Naive B cell (primary cell): ENCODE measurements at regions not wholly inside any gene's neighbourhood (a gene's known extent, or its start where the extent isn't known, plus 50 kb on each side); places are given as distances from the start of the nearest gene placed in this dataset.
A peak's percentile ranks its signal among the peaks of the same experiment; 100 is the strongest.

Experiments
- ATAC-seq, 2 donors: fragments of 150-1000 bp; cut with Tn5 transposase; 2 replicates each; pipeline ENCODE4 v1.10.0; 2021; ENCODE audit warnings: low read depth in 2 of 2, mild to moderate bottlenecking in 2 of 2, moderate library complexity in 2 of 2
- DNase-seq: peaks from one replicate; pipeline ENCODE4 v3.0.0; 2022
- H3K27ac Mint-ChIP-seq, 6 donors: one replicate each; pipeline ENCODE4 v1.8.0; 2020 to 2022; ENCODE audit warnings: mild to moderate bottlenecking in 6 of 6, mixed read lengths in 6 of 6, moderate library complexity in 5 of 6, inconsistent platforms in 2 of 6
- H3K27me3 Mint-ChIP-seq, 3 donors: one replicate each; pipeline ENCODE4 v1.8.0; 2021 to 2022; ENCODE audit warnings: mixed read lengths in 3 of 3, mild to moderate bottlenecking in 1 of 3
- H3K36me3 Mint-ChIP-seq, 2 donors: one replicate each; pipeline ENCODE4 v1.8.0; 2020 to 2022; ENCODE audit warnings: mixed read lengths in 2 of 2, inconsistent platforms in 1 of 2, mild to moderate bottlenecking in 1 of 2
- H3K4me1 Mint-ChIP-seq, 3 donors: one replicate each; pipeline ENCODE4 v1.8.0; 2020 to 2022; ENCODE audit warnings: mixed read lengths in 3 of 3, inconsistent platforms in 1 of 3, mild to moderate bottlenecking in 1 of 3, moderate library complexity in 1 of 3
- H3K4me3 Mint-ChIP-seq, 8 donors: one replicate each; pipeline ENCODE4 v1.8.0; 2020 to 2022; ENCODE audit warnings: mild to moderate bottlenecking in 8 of 8, mixed read lengths in 8 of 8, moderate library complexity in 8 of 8, inconsistent platforms in 2 of 8
- H3K9me3 Mint-ChIP-seq, 7 donors: one replicate each; pipeline ENCODE4 v1.8.0; 2020 to 2022; ENCODE audit warnings: mixed read lengths in 7 of 7, mild to moderate bottlenecking in 5 of 7, inconsistent platforms in 2 of 7, moderate library complexity in 1 of 7

GRCh38 chr4:67366311-67366861 is 178.9 kb downstream of the CENPC start:
- Mint-ChIP-seq H3K27ac (no peak overlapping the region), H3K36me3 (peaks cover 0 to 3% of the 10 kb centered on the region in 2 donors)
- no peak for ATAC-seq

GRCh38 chr4:67365661-67366245 is 179.6 kb downstream of the CENPC start:
- no peak overlapping the region for H3K4me3 Mint-ChIP-seq
- H3K36me3 Mint-ChIP-seq = peaks cover 0 to 4% of the 10 kb centered on the region in 2 donors
- no peaks in the 10 kb centered on the region for H3K4me1 Mint-ChIP-seq

More at GRCh38 chr4:67366311-67366861, 178.9 kb downstream of the CENPC start:
- Mint-ChIP-seq H3K4me3 (no peak overlapping the region), H3K27me3 (peaks cover 6 to 18% (median 12%) of the 10 kb centered on the region in 3 donors), H3K4me1 (no peaks in the 10 kb centered on the region), H3K9me3 (peaks cover 1 to 21% (median 8%) of the 10 kb centered on the region in 7 donors)
- DNase-seq = no peak

GRCh38 chr4:67355806-67356205 is 189.5 kb downstream of the CENPC start:
- ATAC-seq (no peak), DNase-seq (no peak)
- Mint-ChIP-seq H3K4me3 (no peak overlapping the region), H3K36me3 (no peaks in the 10 kb centered on the region), H3K27me3 (peaks cover 0 to 6% (median 0%) of the 10 kb centered on the region in 3 donors), H3K4me1 (no peaks in the 10 kb centered on the region), H3K9me3 (peaks cover 0 to 10% (median 1%) of the 10 kb centered on the region in 7 donors), H3K27ac (no peak overlapping the region)

More at GRCh38 chr4:67365661-67366245, 179.6 kb downstream of the CENPC start:
- H3K27me3 Mint-ChIP-seq = peaks cover 6 to 18% (median 12%) of the 10 kb centered on the region in 3 donors
- H3K9me3 Mint-ChIP-seq = peaks cover 3 to 27% (median 12%) of the 10 kb centered on the region in 7 donors
- ATAC-seq = no peak
- H3K27ac Mint-ChIP-seq = no peak overlapping the region
- DNase-seq = no peak

- ATAC-seq (no peak), DNase-seq (no peak)
- Mint-ChIP-seq H3K9me3 (peaks cover 0 to 3% (median 0%) of the 10 kb centered on the region in 7 donors), H3K27ac (no peak overlapping the region), H3K4me1 (no peaks in the 10 kb centered on the region), H3K27me3 (peaks cover 4 to 14% (median 7%) of the 10 kb centered on the region in 3 donors), H3K36me3 (no peaks in the 10 kb centered on the region), H3K4me3 (no peak overlapping the region)
Observed at GRCh38 chr4:67346654-67347053, 198.6 kb downstream of the CENPC start.

- H3K9me3 Mint-ChIP-seq = no peaks in the 10 kb centered on the region
- H3K36me3 Mint-ChIP-seq = no peaks in the 10 kb centered on the region
- DNase-seq (no peak), ATAC-seq (no peak)
- H3K27ac Mint-ChIP-seq = no peak overlapping the region
- H3K4me1 Mint-ChIP-seq = no peaks in the 10 kb centered on the region
- H3K4me3 Mint-ChIP-seq = no peak overlapping the region
- H3K27me3 Mint-ChIP-seq = peaks cover 4 to 14% (median 14%) of the 10 kb centered on the region in 3 donors
Observed at GRCh38 chr4:67344594-67345380, 200.5 kb downstream of the CENPC start.

- Mint-ChIP-seq H3K27ac (no peak overlapping the region), H3K4me1 (no peaks in the 10 kb centered on the region), H3K9me3 (no peaks in the 10 kb centered on the region), H3K4me3 (no peak overlapping the region), H3K36me3 (no peaks in the 10 kb centered on the region), H3K27me3 (peaks cover 4 to 14% (median 14%) of the 10 kb centered on the region in 3 donors)
- no peak for DNase-seq
- ATAC-seq = no peak
Observed at GRCh38 chr4:67343199-67343598, 202.1 kb downstream of the CENPC start.

GRCh38 chr4:67342291-67342690 is 203.0 kb downstream of the CENPC start:
- no peaks in the 10 kb centered on the region for H3K9me3 Mint-ChIP-seq
- no peaks in the 10 kb centered on the region for H3K4me1 Mint-ChIP-seq
- no peak overlapping the region for H3K27ac Mint-ChIP-seq
- ATAC-seq (no peak), DNase-seq (no peak)
- H3K4me3 Mint-ChIP-seq = no peak overlapping the region
- H3K27me3 Mint-ChIP-seq = peaks cover 4 to 14% (median 14%) of the 10 kb centered on the region in 3 donors
- H3K36me3 Mint-ChIP-seq = no peaks in the 10 kb centered on the region

- DNase-seq (no peak), ATAC-seq (no peak)
- no peaks in the 10 kb centered on the region for H3K4me1 Mint-ChIP-seq
- H3K27ac Mint-ChIP-seq = no peak overlapping the region
- peaks cover 14 to 27% (median 21%) of the 10 kb centered on the region in 3 donors for H3K27me3 Mint-ChIP-seq
- H3K4me3 Mint-ChIP-seq = no peak overlapping the region
- peaks cover 0 to 4% (median 0%) of the 10 kb centered on the region in 7 donors for H3K9me3 Mint-ChIP-seq
- no peaks in the 10 kb centered on the region for H3K36me3 Mint-ChIP-seq
Observed at GRCh38 chr4:67333664-67334063, 211.6 kb downstream of the CENPC start.

- Mint-ChIP-seq H3K36me3 (no peaks in the 10 kb centered on the region), H3K27me3 (peaks cover 19 to 35% (median 29%) of the 10 kb centered on the region in 3 donors), H3K27ac (no peak overlapping the region), H3K4me3 (no peak overlapping the region), H3K9me3 (peaks cover 0 to 4% (median 0%) of the 10 kb centered on the region in 7 donors), H3K4me1 (no peaks in the 10 kb centered on the region)
- DNase-seq (no peak), ATAC-seq (no peak)
Observed at GRCh38 chr4:67332627-67333026, 212.7 kb downstream of the CENPC start.

GRCh38 chr4:67328393-67328792 is 216.9 kb downstream of the CENPC start:
- H3K9me3 Mint-ChIP-seq = peaks cover 0 to 8% (median 0%) of the 10 kb centered on the region in 7 donors
- H3K27me3 Mint-ChIP-seq = peaks cover 11 to 39% (median 13%) of the 10 kb centered on the region in 3 donors
- H3K4me3 Mint-ChIP-seq = no peak overlapping the region
- ATAC-seq (no peak), DNase-seq (no peak)
- no peaks in the 10 kb centered on the region for H3K4me1 Mint-ChIP-seq
- H3K36me3 Mint-ChIP-seq = no peaks in the 10 kb centered on the region
- no peak overlapping the region for H3K27ac Mint-ChIP-seq

- Mint-ChIP-seq H3K27ac (no peak overlapping the region), H3K9me3 (peaks cover 0 to 8% (median 0%) of the 10 kb centered on the region in 7 donors), H3K4me3 (no peak overlapping the region), H3K27me3 (peaks cover 8 to 39% (median 13%) of the 10 kb centered on the region in 3 donors), H3K4me1 (no peaks in the 10 kb centered on the region), H3K36me3 (no peaks in the 10 kb centered on the region)
- no peak for DNase-seq
- ATAC-seq = no peak
Observed at GRCh38 chr4:67328018-67328278, 217.4 kb downstream of the CENPC start.

- Mint-ChIP-seq H3K9me3 (peaks cover 0 to 8% (median 0%) of the 10 kb centered on the region in 7 donors), H3K36me3 (no peaks in the 10 kb centered on the region), H3K4me3 (no peak overlapping the region), H3K27me3 (peaks cover 8 to 35% (median 10%) of the 10 kb centered on the region in 3 donors), H3K27ac (no peak overlapping the region), H3K4me1 (no peaks in the 10 kb centered on the region)
- ATAC-seq (peak; percentile 46 to 69), DNase-seq (peak; percentile 27)
Observed at GRCh38 chr4:67327245-67328017, 217.9 kb downstream of the CENPC start.

GRCh38 chr4:67325791-67326190 is 219.5 kb downstream of the CENPC start:
- ATAC-seq (no peak), DNase-seq (no peak)
- Mint-ChIP-seq H3K27ac (no peak overlapping the region), H3K4me3 (no peak overlapping the region), H3K4me1 (no peaks in the 10 kb centered on the region), H3K36me3 (no peaks in the 10 kb centered on the region), H3K9me3 (peaks cover 0 to 8% (median 0%) of the 10 kb centered on the region in 7 donors), H3K27me3 (peaks cover 8 to 34% (median 9%) of the 10 kb centered on the region in 3 donors)
